Progenitor cell of endocrine pancreas (in vitro differentiated cells): ENCODE measurements at regions not wholly inside any gene's neighbourhood (a gene's known extent, or its start where the extent isn't known, plus 50 kb on each side); places are given as distances from the start of the nearest gene placed in this dataset.

Source experiments
- DNase-seq: peaks from one replicate; pipeline ENCODE4 v3.0.0; 2021; ENCODE audit warnings: low spot score; ENCODE audit not compliant: unreplicated experiment
- H3K27ac Mint-ChIP-seq: 2 replicates; pipeline ENCODE4 v1.8.0; 2021; ENCODE audit warnings: mild to moderate bottlenecking, moderate library complexity, mixed read lengths
- H3K27me3 Mint-ChIP-seq: 2 replicates; pipeline ENCODE4 v1.8.0; 2021; ENCODE audit warnings: mixed read lengths
- H3K36me3 Mint-ChIP-seq: 2 replicates; pipeline ENCODE4 v1.8.0; 2022; ENCODE audit warnings: mixed read lengths; ENCODE audit not compliant: insufficient read depth
- H3K4me1 Mint-ChIP-seq: 2 replicates; pipeline ENCODE4 v1.8.0; 2021; ENCODE audit warnings: low read depth, mixed read lengths
- H3K4me3 Mint-ChIP-seq: 2 replicates; pipeline ENCODE4 v1.8.0; 2021; ENCODE audit warnings: low read depth, mild to moderate bottlenecking, moderate library complexity, mixed read lengths
- H3K9me3 Mint-ChIP-seq: 2 replicates; pipeline ENCODE4 v1.8.0; 2021; ENCODE audit warnings: low read depth, mixed read lengths
- TF ChIP-seq, protein P1 (sequence below): fragments of 200-600 bp; sonication (generic); IDR thresholded peaks from one replicate; pipeline ENCODE4 v1.5.0; 2021; ENCODE audit warnings: antibody characterized with exemption, mild to moderate bottlenecking; ENCODE audit not compliant: unreplicated experiment

DNA sequence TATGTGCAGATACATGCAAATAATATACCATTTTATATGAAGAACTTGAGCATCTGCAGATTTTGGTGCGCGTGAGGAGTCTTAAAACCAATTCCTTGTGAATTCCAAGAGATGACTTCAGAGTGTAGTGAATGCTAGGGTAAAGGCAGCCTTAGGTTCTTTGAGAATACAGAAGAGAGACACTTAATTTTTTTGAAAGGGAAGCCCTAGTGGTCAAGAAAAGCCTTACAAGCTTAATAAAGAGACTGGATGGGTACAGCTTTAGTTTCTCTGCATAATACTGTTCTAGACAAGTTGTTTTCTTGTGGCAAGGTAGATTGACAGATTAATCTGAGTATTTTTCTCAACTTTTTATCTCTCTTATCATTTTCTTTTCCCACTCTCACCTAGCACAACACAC lies 636.5 kb downstream of the DNAJB9 start:
- no peak for DNase-seq
- no peaks in the 10 kb centered on the region for H3K36me3 Mint-ChIP-seq

DNA sequence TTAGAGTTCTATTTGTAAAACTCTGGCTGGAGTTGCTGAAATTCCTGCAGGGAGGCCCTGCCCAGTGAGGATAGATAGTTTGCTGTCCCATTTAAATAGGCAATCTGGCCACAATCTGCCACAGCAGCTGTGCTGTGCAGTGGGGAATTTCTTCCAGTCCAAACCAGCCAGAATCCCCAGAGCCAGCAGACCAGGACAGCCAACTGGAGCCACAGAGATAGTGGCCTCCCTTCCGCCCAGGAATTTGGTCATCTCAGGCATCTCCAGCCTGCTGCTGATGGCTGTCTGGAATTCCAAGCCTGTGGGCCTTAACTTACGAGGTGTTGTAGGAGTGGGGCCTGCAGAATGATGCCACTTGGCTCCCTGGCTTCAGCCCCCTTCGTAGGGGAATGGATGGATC lies 643.4 kb downstream of the DNAJB9 start:
- TF ChIP-seq, protein P1, sequence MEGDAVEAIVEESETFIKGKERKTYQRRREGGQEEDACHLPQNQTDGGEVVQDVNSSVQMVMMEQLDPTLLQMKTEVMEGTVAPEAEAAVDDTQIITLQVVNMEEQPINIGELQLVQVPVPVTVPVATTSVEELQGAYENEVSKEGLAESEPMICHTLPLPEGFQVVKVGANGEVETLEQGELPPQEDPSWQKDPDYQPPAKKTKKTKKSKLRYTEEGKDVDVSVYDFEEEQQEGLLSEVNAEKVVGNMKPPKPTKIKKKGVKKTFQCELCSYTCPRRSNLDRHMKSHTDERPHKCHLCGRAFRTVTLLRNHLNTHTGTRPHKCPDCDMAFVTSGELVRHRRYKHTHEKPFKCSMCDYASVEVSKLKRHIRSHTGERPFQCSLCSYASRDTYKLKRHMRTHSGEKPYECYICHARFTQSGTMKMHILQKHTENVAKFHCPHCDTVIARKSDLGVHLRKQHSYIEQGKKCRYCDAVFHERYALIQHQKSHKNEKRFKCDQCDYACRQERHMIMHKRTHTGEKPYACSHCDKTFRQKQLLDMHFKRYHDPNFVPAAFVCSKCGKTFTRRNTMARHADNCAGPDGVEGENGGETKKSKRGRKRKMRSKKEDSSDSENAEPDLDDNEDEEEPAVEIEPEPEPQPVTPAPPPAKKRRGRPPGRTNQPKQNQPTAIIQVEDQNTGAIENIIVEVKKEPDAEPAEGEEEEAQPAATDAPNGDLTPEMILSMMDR = no peak
- Mint-ChIP-seq H3K27me3 (no peaks in the 10 kb centered on the region), H3K36me3 (no peaks in the 10 kb centered on the region), H3K4me3 (no peak overlapping the region), H3K9me3 (peaks cover 5% of the 10 kb centered on the region), H3K4me1 (no peaks in the 10 kb centered on the region), H3K27ac (no peak overlapping the region)
- DNase-seq = no peak

More for the DNA sequence above, 636.5 kb downstream of the DNAJB9 start:
- Mint-ChIP-seq H3K27me3 (no peaks in the 10 kb centered on the region), H3K27ac (no peak overlapping the region), H3K9me3 (peaks cover 17% of the 10 kb centered on the region), H3K4me3 (no peak overlapping the region), H3K4me1 (no peaks in the 10 kb centered on the region)
- TF ChIP-seq, protein P1 = peak; percentile 19

DNA sequence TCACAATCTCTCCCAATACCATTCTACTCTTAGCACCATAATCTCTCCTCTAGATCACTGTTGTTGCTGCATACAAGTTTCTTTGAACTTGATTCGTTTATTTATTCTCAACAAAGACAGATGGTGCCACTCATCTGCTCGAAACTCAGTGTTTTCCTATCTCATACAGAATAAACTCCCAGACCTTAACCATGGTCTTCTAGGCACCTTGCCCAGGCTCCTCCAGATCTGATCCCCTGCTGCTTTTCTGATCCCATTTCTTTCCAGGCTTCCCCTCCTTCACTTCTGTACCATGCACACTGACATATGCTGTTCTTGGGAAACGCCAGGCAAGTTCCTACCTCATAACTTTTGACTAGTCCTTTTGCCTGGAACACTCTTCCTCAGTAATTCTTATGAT lies 645.7 kb downstream of the DNAJB9 start:
- no peak overlapping the region for H3K27ac Mint-ChIP-seq
- no peaks in the 10 kb centered on the region for H3K4me1 Mint-ChIP-seq
- TF ChIP-seq, protein P1 = no peak
- H3K27me3 Mint-ChIP-seq = no peaks in the 10 kb centered on the region
- no peaks in the 10 kb centered on the region for H3K9me3 Mint-ChIP-seq
- H3K4me3 Mint-ChIP-seq = no peak overlapping the region
- DNase-seq = no peak
- no peaks in the 10 kb centered on the region for H3K36me3 Mint-ChIP-seq

DNA sequence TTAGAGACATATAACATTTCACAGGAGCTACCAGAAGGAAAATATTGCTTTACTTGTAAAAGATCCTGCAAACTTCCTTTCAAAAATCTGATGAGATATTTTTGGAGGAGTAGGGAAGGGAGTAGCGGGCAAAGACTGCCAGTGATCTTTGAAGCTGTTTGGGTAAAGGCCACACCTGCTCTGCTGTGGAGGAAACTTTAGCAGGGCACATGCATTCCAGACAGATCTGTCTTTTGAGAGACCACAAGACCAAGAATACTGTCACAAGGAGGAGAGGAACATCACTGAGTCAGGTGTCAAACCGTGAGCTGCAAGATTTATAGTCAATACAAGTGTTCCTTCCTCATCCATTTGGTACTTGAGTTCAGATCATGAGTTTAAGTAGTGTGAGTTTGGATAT lies 654.4 kb downstream of the DNAJB9 start:
- DNase-seq = no peak
- H3K4me3 Mint-ChIP-seq = no peak overlapping the region
- no peaks in the 10 kb centered on the region for H3K27me3 Mint-ChIP-seq
- H3K27ac Mint-ChIP-seq = peak overlapping the region; percentile 76
- TF ChIP-seq, protein P1 = no peak
- no peaks in the 10 kb centered on the region for H3K9me3 Mint-ChIP-seq
- no peaks in the 10 kb centered on the region for H3K4me1 Mint-ChIP-seq
- H3K36me3 Mint-ChIP-seq = no peaks in the 10 kb centered on the region

DNA sequence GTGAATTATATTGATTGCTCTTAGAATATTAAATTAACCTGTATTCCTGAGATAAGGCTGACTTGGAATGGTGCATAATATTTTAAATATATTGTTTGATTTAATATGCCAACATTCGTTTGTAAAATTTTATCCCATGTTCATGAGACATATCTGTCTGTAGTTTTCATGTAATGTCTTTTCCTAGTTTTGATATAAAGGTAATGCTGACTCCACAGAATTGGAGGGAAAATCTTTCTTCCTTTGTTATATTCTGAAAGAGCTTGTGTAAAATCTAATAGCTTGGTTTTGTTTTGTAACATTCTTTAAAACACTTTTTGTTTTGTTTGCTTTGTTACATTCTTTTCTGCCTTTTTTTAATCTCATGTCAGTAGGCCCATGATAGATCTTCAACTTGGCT lies 657.0 kb downstream of the DNAJB9 start:
- DNase-seq = no peak
- Mint-ChIP-seq H3K36me3 (no peaks in the 10 kb centered on the region), H3K9me3 (peaks cover 3% of the 10 kb centered on the region), H3K27me3 (no peaks in the 10 kb centered on the region), H3K27ac (no peak overlapping the region), H3K4me1 (no peaks in the 10 kb centered on the region), H3K4me3 (no peak overlapping the region)
- TF ChIP-seq, protein P1 = no peak
